Epithelial cell of esophagus (primary cell): ENCODE measurements at regions not wholly inside any gene's neighbourhood (a gene's known extent, or its start where the extent isn't known, plus 50 kb on each side); places are given as distances from the start of the nearest gene placed in this dataset.

Source experiments
- DNase-seq: peaks from one replicate; pipeline ENCODE4 v3.0.0; 2010; ENCODE audit warnings: low read depth
- H3K4me3 ChIP-seq: 2 replicates; pipeline ENCODE4 v1.5.1; 2011; ENCODE audit warnings: mild to moderate bottlenecking, low read length, control low read depth
- TF ChIP-seq, protein P1 (sequence below): IDR thresholded peaks from 2 replicates; pipeline ENCODE4 v1.5.1; 2011; ENCODE audit warnings: low read depth, mild to moderate bottlenecking, low read length, control low read depth, inconsistent platforms; ENCODE audit not compliant: insufficient read depth; ENCODE audit errors: missing control alignments

DNA sequence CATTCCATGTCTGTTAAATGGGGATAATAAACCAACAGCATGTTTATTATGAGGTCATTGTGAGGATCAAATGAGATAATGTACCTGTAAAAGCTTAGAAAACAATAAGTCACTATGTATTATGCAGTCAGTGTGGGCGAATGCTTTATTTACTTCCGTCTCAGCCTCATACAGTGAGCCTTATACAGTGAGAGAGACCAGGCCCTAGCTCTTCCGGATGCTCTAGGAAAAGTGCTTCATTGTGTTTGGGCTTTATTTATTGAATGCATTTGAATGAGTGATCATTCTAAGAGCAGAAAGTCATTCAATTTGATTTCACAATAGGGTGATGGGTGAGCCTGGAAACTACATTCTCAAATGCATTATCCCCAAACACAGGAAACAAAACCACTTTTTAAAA, 603.9 kb upstream of the FANCL start:
- no peak overlapping the region for H3K4me3 ChIP-seq
- TF ChIP-seq, protein P1, sequence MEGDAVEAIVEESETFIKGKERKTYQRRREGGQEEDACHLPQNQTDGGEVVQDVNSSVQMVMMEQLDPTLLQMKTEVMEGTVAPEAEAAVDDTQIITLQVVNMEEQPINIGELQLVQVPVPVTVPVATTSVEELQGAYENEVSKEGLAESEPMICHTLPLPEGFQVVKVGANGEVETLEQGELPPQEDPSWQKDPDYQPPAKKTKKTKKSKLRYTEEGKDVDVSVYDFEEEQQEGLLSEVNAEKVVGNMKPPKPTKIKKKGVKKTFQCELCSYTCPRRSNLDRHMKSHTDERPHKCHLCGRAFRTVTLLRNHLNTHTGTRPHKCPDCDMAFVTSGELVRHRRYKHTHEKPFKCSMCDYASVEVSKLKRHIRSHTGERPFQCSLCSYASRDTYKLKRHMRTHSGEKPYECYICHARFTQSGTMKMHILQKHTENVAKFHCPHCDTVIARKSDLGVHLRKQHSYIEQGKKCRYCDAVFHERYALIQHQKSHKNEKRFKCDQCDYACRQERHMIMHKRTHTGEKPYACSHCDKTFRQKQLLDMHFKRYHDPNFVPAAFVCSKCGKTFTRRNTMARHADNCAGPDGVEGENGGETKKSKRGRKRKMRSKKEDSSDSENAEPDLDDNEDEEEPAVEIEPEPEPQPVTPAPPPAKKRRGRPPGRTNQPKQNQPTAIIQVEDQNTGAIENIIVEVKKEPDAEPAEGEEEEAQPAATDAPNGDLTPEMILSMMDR: no peak
- DNase-seq: no peak

DNA sequence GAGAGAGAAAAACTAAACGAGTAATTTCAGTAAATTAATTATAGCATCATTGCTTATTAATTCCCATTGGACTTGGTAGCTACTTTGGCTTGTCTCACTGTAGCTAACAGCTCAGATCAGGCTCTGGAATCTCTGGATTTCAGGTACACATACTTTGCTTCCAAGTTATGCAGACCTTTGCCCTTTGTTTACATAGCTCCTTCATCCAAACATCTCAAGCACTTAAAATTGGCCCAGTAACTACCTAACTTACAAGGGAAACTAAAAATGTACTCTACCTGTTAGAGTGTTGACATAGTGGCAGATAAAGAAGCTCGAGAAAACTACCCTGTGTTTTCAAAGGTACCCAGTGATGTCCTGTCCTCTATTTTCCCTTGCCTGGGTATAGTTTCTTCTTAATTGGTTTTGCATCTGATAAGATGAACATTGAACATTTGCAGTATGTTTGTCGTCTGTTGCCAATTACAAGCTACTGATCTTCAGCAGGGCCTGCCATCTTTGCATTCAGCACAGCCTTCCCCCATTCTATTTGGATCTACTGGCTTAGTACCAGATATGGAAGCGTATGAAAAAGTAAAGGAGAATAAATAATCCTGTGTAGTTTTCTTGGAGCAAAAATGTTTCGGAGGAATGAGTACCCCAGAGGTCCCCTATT, 601.5 kb upstream of the FANCL start:
- TF ChIP-seq, protein P1: no peak
- DNase-seq: no peak
- no peak overlapping the region for H3K4me3 ChIP-seq

DNA sequence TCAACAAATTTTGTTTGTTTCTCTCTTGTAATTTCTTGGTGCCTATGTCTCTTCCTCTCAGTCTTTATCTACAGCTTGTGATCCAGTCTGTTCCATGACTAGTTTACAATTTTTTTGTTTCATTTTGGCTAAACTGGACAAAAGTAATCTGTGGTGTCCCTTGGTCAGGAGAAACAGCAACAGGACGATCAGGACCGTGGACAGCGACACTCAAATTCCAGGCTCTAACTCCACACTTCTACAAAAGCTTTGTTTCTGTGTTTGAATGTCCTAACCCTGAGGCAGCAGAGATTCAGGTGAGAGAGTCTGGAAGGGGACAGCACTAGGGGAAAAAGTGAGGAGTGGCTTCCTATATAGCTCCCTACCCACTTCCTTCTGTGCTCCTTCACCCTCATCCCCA, 593.3 kb upstream of the FANCL start:
- DNase-seq: peak; percentile 59
- H3K4me3 ChIP-seq: no peak overlapping the region
- TF ChIP-seq, protein P1: no peak

DNA sequence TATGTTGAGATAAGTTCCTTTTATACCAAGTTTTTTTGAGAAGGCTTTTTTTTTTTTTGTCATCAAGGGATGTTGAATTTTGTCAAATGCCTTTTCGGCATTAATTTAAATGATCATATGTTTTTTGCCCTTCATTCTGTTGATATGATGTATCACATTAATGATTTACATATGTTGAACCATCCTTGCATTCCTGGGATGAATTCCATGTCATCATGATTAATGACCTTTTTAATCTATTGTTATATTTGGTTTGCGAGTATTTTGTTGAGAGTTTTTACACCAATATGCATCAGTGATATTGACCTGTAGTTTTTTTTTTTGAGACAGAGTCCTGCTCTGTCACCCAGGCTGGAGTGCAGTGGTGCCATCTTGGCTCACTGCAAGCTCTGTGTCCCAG, 585.7 kb upstream of the FANCL start:
- TF ChIP-seq, protein P1: no peak
- DNase-seq: no peak
- H3K4me3 ChIP-seq: no peak overlapping the region

DNA sequence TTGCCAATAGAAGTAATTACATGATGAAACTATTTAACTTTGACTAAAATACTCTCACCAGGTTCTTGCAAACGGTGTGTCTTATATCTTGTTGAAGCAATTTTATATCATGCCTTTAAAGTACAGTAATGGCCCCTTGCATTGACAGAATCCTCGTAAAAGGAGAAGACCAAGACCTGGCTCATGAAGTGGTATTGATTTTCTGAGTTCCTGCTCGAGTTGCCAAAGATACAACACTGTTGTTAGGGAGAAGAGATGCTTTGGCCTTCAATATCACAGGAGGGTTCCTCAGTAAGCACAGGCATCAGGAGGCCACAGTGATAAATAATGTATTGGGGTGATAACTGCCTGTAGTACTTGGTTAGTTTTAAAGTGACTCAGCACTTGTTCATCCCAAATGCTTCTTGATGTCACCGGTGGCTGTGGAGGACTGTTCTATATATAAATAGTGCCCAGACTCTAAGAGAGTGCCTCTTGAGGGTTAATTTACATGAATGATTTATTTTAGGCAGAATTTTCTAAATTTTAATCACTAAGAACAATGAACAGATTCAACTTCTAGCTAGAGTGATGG, 571.7 kb upstream of the FANCL start:
- TF ChIP-seq, protein P1: no peak
- no peak overlapping the region for H3K4me3 ChIP-seq
- no peak for DNase-seq

DNA sequence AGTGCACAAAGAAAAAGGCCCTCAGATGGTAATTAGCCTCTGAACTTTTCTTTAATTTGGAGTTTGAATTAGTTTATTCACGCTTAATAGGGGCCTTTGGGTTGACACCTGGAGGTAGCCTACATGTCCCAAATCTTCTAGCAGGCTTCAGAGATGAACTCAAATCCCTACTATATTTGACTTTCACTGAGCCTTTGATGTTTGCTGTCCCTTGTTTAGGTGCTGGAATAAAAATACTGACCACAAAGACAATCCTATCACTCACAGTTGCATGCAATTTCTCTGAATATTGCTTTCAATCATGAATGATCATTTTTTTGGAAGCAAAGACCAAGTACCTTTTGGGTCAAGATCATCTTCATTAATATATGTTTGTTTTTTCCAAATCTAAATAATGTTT, 564.0 kb upstream of the FANCL start:
- H3K4me3 ChIP-seq: no peak overlapping the region
- DNase-seq: no peak
- TF ChIP-seq, protein P1: no peak

DNA sequence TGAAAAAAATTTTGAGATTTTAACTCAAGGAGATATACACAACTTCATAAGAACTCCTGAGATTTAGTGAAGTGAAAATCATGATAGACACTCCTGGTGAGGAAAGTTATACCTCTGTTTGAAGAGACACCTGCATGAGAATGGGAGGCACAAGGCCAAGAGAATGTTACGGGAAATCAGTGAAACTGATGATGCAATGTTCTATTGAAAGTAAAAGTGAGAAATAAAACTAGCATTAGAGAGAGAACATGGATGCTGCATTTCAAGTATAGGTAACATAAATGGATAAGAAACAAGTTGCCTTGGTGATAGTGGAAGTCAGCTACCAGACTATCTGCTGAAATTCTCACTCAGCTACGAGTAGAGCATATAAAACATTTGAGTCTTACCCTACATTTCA, 562.1 kb upstream of the FANCL start:
- no peak for DNase-seq
- TF ChIP-seq, protein P1: no peak
- H3K4me3 ChIP-seq: no peak overlapping the region
